ENCODE measurements at regions not wholly inside any gene's neighbourhood (a gene's known extent, or its start where the extent isn't known, plus 50 kb on each side); places are given as distances from the start of the nearest gene placed in this dataset.

GRCh38 chr11:45556851-45557707, 108.3 kb downstream of the CHST1 start:
- DNase-seq = no peak
- Histone ChIP-seq H3K36me3 (no peaks in the 10 kb centered on the region), H3K9me3 (peaks cover 0 to 12% (median 0%) of the 10 kb centered on the region in 8 donors), H3K4me3 (no peak overlapping the region), H3K27ac (no peak overlapping the region), H3K27me3 (replicated peaks in 1 of 7) (peaks cover 0 to 30% (median 0%) of the 10 kb centered on the region in 7 donors), H3K4me1 (peaks cover 0 to 13% (median 3%) of the 10 kb centered on the region in 6 donors)
- WGBS, 5 donors = 59 to 77% (median 64%) methylated on average over 10 of the region's 10 CpGs
- intact Hi-C loops (cut with DNase I; ENCODE audit: low total_unique reads) = no loop called here
- TF ChIP-seq CTCF (IDR thresholded peaks at IDR 0.05 in 8 of 11, conservative IDR thresholded peaks at IDR 0.05 in 3 of 11) = no peak

- Histone ChIP-seq H3K27ac (no peak overlapping the region), H3K9me3 (peaks cover 0 to 12% (median 0%) of the 10 kb centered on the region in 8 donors), H3K27me3 (replicated peaks in 1 of 7) (peaks cover 0 to 12% (median 0%) of the 10 kb centered on the region in 7 donors), H3K4me3 (no peak overlapping the region), H3K4me1 (no peaks in the 10 kb centered on the region), H3K36me3 (no peaks in the 10 kb centered on the region)
- intact Hi-C loops (cut with DNase I; ENCODE audit: low total_unique reads) = no loop called here
- TF ChIP-seq POLR2AphosphoS5 (IDR thresholded peaks at IDR 0.05) (no peak), CTCF (IDR thresholded peaks at IDR 0.05 in 8 of 11, conservative IDR thresholded peaks at IDR 0.05 in 3 of 11) (no peak), POLR2A (IDR thresholded peaks at IDR 0.05) (no peak)
- no peak for DNase-seq
- WGBS, 5 donors = 81 to 88% (median 84%) methylated on average over 14 of the region's 14 CpGs
Observed at GRCh38 chr11:45554230-45554967, 111.0 kb downstream of the CHST1 start.

GRCh38 chr11:45553383-45553936, 112.0 kb downstream of the CHST1 start:
- 81 to 85% (median 85%) methylated on average over 9 of the region's 9 CpGs for WGBS, 5 donors
- Histone ChIP-seq H3K27me3 (replicated peaks in 1 of 7) (peaks cover 0 to 12% (median 0%) of the 10 kb centered on the region in 7 donors), H3K36me3 (no peaks in the 10 kb centered on the region), H3K9me3 (peaks cover 0 to 12% (median 0%) of the 10 kb centered on the region in 8 donors), H3K27ac (no peak overlapping the region), H3K4me1 (no peaks in the 10 kb centered on the region), H3K4me3 (no peak overlapping the region)
- no peak for TF ChIP-seq POLR2AphosphoS5 (IDR thresholded peaks at IDR 0.05)
- no peak for TF ChIP-seq POLR2A (IDR thresholded peaks at IDR 0.05)
- TF ChIP-seq CTCF (IDR thresholded peaks at IDR 0.05 in 8 of 11, conservative IDR thresholded peaks at IDR 0.05 in 3 of 11) = no peak
- intact Hi-C loops (cut with DNase I; ENCODE audit: low total_unique reads) = no loop called here
- no peak for DNase-seq
